ENCODE measurements at regions not wholly inside any gene's neighbourhood (a gene's known extent, or its start where the extent isn't known, plus 50 kb on each side); places are given as distances from the start of the nearest gene placed in this dataset.

DNA sequence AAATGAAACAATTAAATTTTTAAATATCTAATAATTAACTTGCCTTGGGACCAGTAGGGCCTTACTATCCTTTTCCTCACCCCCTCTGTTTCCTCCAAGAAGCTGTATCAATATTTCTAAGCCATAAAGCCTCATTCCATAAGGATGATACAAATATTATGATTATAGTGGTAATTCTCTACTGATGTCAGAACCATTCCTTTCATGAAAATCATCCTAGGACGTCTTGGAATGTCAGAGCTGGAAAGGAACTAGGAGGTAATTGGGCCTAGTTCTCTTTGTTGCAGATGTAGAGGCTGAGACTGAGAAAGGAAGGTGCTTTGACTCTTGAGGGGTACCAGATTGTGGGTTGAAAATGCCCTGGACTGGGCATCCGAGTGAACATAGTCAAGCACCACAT is 766.7 kb upstream of the GHITM start:
- DNase-seq (no peak), ATAC-seq (no peak)
- no TSS peak for BruUV-seq (replicated peaks)
- H2AFZ ChIP-seq (ENCODE audit: low read length) = no peak overlapping the region
- H3K79me2 ChIP-seq (ENCODE audit: low read length) = no peaks in the 10 kb centered on the region
- H3K4me3 ChIP-seq (ENCODE audit: low read length) = no peak overlapping the region
- 0 out of 2 replicates have a peak, but pooled peaks cover 3% of the 10 kb centered on the region for H3K9me3 ChIP-seq (ENCODE audit: low read length)
- H4K20me1 ChIP-seq (ENCODE audit: low read length) = no peaks in the 10 kb centered on the region
- ChIA-PET CTCF (no interaction called here), POLR2A (ENCODE audit: unreplicated experiment) (no interaction called here)
- no peaks in the 10 kb centered on the region for H3K9me2 ChIP-seq (replicated peaks; ENCODE audit: low read length)
- no peak overlapping the region for H3K9ac ChIP-seq (ENCODE audit: low read length)
- no peaks in the 10 kb centered on the region for H3K36me3 ChIP-seq (ENCODE audit: low read depth, low read length)
- H3K4me1 ChIP-seq (ENCODE audit: insufficient read depth, low read length) = no peaks in the 10 kb centered on the region
- H3K4me2 ChIP-seq (ENCODE audit: low read length) = no peak overlapping the region
- H3K27ac ChIP-seq (ENCODE audit: low read length) = no peak overlapping the region
- intact Hi-C loops (cut with micrococcal nuclease) = no loop called here
- H3K27me3 ChIP-seq (ENCODE audit: low read length) = no peaks in the 10 kb centered on the region
- TF ChIP-seq EZH2phosphoT487 (IDR thresholded peaks at IDR 0.05; ENCODE audit: borderline replicate concordance, low read length) (no peak), EZH2 (IDR thresholded peaks at IDR 0.05; ENCODE audit: low read length, unreplicated experiment) (no peak)
- TF ChIP-seq, protein P1, sequence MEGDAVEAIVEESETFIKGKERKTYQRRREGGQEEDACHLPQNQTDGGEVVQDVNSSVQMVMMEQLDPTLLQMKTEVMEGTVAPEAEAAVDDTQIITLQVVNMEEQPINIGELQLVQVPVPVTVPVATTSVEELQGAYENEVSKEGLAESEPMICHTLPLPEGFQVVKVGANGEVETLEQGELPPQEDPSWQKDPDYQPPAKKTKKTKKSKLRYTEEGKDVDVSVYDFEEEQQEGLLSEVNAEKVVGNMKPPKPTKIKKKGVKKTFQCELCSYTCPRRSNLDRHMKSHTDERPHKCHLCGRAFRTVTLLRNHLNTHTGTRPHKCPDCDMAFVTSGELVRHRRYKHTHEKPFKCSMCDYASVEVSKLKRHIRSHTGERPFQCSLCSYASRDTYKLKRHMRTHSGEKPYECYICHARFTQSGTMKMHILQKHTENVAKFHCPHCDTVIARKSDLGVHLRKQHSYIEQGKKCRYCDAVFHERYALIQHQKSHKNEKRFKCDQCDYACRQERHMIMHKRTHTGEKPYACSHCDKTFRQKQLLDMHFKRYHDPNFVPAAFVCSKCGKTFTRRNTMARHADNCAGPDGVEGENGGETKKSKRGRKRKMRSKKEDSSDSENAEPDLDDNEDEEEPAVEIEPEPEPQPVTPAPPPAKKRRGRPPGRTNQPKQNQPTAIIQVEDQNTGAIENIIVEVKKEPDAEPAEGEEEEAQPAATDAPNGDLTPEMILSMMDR (conservative IDR thresholded peaks at IDR 0.05; ENCODE audit: low read depth, low read length) = no peak
- no peaks in the 10 kb centered on the region for H3F3A ChIP-seq (ENCODE audit: low read length, unreplicated experiment)

DNA sequence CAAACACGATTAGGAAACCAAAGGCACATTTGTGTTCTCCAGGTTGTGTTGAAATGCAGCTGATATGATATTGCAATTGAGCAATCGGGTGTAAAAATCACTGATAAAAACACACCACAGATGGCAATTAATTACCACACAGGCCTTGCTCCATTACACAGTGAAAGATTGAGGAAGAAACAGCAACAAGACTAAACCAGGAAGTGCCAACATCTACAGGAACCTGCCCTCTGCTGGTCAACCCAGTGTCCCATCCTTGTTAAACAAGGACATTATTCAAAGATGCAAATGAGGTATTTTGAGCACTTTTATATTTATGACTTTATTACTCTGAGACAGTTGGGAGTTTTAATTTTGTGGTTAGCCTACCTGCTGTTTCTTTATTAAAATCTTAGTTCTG is 765.6 kb upstream of the GHITM start:
- POLR2A ChIA-PET (ENCODE audit: unreplicated experiment) = no interaction called here

DNA sequence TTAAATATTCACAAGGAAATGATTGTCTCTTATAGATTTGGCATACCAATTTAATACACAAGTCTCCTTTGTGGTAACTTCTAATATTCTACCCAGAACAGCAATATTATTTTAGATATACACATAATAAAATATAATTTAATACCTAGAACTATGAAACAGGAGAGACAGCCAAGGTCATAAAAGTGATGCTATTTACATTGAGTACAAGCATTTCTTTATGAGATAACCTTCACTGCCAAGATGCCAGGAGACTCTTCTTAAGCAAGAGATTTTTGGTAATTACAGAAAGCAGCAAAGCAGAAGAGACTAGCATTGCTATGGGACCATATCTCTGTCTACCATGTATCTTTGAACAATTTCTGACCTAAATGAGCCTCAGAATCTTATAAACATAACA is 764.6 kb upstream of the GHITM start:
- no peak for ATAC-seq
- CTCF ChIA-PET = no interaction called here

More for the DNA sequence above, 765.6 kb upstream of the GHITM start:
- Histone ChIP-seq H3K36me3 (ENCODE audit: low read depth, low read length) (no peaks in the 10 kb centered on the region), H3K4me3 (ENCODE audit: low read length) (no peak overlapping the region), H3K4me1 (ENCODE audit: insufficient read depth, low read length) (no peaks in the 10 kb centered on the region), H2AFZ (ENCODE audit: low read length) (no peak overlapping the region), H3K27ac (ENCODE audit: low read length) (no peak overlapping the region), H3F3A (ENCODE audit: low read length, unreplicated experiment) (no peaks in the 10 kb centered on the region), H3K27me3 (ENCODE audit: low read length) (no peaks in the 10 kb centered on the region), H3K9me2 (replicated peaks; ENCODE audit: low read length) (no peaks in the 10 kb centered on the region), H4K20me1 (ENCODE audit: low read length) (no peaks in the 10 kb centered on the region), H3K79me2 (ENCODE audit: low read length) (no peaks in the 10 kb centered on the region), H3K9me3 (ENCODE audit: low read length) (0 out of 2 replicates have a peak, but pooled peaks cover 3% of the 10 kb centered on the region), H3K4me2 (ENCODE audit: low read length) (no peak overlapping the region), H3K9ac (ENCODE audit: low read length) (no peak overlapping the region)
- no TSS peak for BruUV-seq (replicated peaks)
- no peak for TF ChIP-seq EZH2phosphoT487 (IDR thresholded peaks at IDR 0.05; ENCODE audit: borderline replicate concordance, low read length)
- TF ChIP-seq, protein P1 (conservative IDR thresholded peaks at IDR 0.05; ENCODE audit: low read depth, low read length) = peak; percentile 19; the same call in 1 of the 2 replicates
- ATAC-seq (no peak), DNase-seq (no peak)
- CTCF ChIA-PET = no interaction called here
- intact Hi-C loops (cut with micrococcal nuclease) = no loop called here

More for the DNA sequence above, 764.6 kb upstream of the GHITM start:
- no peak overlapping the region for H2AFZ ChIP-seq (ENCODE audit: low read length)
- no peaks in the 10 kb centered on the region for H3K4me1 ChIP-seq (ENCODE audit: insufficient read depth, low read length)
- H3K79me2 ChIP-seq (ENCODE audit: low read length) = no peaks in the 10 kb centered on the region
- 0 out of 2 replicates have a peak, but pooled peaks cover 3% of the 10 kb centered on the region for H3K9me3 ChIP-seq (ENCODE audit: low read length)
- H3F3A ChIP-seq (ENCODE audit: low read length, unreplicated experiment) = no peaks in the 10 kb centered on the region
- H3K4me2 ChIP-seq (ENCODE audit: low read length) = no peak overlapping the region
- BruUV-seq (replicated peaks) = no TSS peak
- H3K9ac ChIP-seq (ENCODE audit: low read length) = no peak overlapping the region
- TF ChIP-seq, protein P1 (conservative IDR thresholded peaks at IDR 0.05; ENCODE audit: low read depth, low read length) = no peak
- no peak for TF ChIP-seq EZH2 (IDR thresholded peaks at IDR 0.05; ENCODE audit: low read length, unreplicated experiment)
- TF ChIP-seq EZH2phosphoT487 (IDR thresholded peaks at IDR 0.05; ENCODE audit: borderline replicate concordance, low read length) = no peak
- no peak for DNase-seq
- POLR2A ChIA-PET (ENCODE audit: unreplicated experiment) = no interaction called here
- no peaks in the 10 kb centered on the region for H3K27me3 ChIP-seq (ENCODE audit: low read length)
- H4K20me1 ChIP-seq (ENCODE audit: low read length) = no peaks in the 10 kb centered on the region
- no peaks in the 10 kb centered on the region for H3K9me2 ChIP-seq (replicated peaks; ENCODE audit: low read length)
- no peak overlapping the region for H3K4me3 ChIP-seq (ENCODE audit: low read length)
- intact Hi-C loops (cut with micrococcal nuclease) = no loop called here
- no peaks in the 10 kb centered on the region for H3K36me3 ChIP-seq (ENCODE audit: low read depth, low read length)
- no peak overlapping the region for H3K27ac ChIP-seq (ENCODE audit: low read length)

All from PC-3 (cell line).